GOT3 (cell line): ENCODE measurements at regions not wholly inside any gene's neighbourhood (a gene's known extent, or its start where the extent isn't known, plus 50 kb on each side); places are given as distances from the start of the nearest gene placed in this dataset.

ENCODE experiments used
- DNase-seq: peaks from one replicate; lab custom pipeline; 2025; ENCODE audit warnings: mixed read lengths; lab: John Stamatoyannopoulos, UW

DNA sequence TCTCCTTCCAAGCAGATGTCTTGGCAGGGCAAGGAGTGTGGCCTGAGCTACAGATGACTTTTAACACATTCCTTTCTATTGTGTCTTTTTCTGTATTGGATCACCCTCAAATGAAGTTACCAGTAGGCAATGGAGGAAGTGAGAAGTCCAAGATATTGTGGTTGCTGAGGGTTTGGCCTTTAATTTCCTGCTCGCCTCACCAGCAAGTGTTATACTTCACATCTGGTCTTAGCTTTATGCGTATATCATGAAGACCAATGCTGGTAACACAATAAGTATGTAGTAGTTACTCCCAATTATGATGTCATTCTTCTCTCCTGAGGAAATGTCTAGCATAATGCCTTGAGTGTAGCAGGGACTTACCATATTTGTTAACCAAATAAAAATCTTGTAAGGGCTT lies 179.9 kb downstream of the ZIC1 start:
- no peak for DNase-seq

DNA sequence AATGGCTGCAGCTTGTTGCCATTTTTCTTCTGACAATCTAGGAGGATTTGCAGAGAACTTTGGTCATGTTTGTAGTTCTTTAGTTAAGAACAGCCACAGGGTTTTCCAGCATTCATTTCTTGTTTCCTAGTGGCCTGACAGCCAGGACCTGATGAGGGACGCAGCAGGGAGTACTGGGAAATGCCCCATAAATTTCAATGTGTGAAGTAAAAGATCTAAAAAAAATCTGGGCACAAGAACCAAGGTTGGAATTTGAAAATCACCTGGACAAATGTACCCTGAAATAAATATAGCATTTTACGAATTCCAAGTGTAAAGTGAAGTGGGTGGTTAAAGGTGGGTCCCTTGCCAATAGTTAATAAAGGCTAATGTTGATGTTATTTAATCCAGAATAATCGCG lies 195.0 kb downstream of the ZIC1 start:
- no peak for DNase-seq

DNA sequence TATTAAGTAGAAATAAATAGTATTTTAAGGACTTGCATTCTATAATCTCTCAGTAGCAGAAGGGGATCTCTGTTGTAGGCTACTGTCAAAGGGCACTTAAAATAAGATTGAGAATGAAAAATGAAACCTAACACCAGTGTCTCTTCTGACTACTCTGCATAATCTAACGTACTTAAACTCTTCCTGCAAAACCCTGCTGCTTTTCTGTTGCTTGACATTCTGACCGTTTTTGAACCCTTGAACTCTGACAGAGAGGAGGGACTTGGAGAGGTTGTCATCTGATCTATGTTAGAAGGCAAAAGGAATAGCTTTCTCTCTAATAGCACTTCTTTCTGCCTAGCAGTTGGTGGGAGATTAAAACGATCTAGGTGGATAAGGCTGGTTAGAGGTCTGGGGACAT lies 204.6 kb downstream of the ZIC1 start:
- no peak for DNase-seq

DNA sequence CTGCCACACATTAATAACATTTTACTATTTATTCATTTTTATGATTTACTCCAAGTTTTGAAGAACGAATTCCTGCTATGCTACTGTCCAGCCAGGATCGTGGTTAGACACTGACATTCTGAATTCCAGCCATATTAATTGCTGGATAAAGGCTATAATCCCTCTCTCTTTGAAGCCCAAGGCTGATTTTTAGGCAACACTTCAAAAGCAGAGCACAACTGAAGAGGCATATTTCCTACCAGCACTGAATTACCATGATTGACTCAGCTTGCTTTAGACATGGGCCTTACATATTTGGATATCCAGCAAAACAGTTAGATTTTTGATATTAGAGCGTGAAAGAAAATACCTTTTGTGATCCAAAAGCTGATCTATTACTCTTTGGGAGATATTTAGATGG lies 205.0 kb downstream of the ZIC1 start:
- no peak for DNase-seq

DNA sequence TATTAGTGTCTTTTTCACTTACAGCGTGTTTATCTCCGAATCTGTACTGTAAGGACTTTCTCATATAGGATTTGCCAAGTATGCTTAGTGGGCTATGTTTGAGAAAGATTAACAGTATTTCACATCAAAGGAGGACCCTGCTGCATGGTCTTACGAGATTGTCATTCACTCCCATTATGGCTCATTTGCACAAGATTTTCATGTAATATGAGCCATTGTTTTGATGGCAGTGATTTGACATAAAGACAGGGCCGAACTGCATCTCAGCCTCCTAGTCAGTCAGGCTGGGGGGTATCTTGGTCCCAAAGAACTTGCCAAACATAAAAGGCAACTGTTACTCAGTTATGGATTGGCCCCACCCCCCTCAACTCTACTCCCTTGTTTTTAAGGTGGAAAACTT lies 205.9 kb downstream of the ZIC1 start:
- no peak for DNase-seq

DNA sequence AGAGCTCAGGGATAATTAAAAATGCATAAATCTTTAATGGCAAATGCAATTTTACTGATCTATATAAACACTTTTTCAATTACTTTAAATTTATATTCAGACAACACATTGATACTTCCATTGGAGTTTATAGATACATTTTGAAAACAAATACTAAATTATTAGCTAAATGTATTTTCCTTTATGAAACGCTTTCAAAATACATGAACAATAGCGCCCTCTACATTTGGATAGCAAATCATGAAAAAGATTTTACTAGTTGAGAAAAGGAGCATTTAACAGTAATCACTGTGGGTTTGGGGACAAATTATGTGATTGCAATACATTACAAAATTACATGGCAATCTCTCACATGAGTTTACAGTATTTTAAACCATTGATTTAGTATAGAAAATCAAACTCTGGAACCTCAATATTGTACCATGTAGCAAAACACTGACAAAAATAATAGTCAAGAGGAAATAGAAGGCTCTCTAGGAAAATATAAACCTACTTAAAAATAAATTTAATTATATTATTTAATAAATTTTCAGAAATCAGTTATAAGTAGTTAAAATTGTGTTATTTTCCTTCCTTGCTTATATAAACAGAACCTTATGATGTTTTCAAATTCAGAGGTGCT lies 207.9 kb downstream of the ZIC1 start:
- DNase-seq = no peak

DNA sequence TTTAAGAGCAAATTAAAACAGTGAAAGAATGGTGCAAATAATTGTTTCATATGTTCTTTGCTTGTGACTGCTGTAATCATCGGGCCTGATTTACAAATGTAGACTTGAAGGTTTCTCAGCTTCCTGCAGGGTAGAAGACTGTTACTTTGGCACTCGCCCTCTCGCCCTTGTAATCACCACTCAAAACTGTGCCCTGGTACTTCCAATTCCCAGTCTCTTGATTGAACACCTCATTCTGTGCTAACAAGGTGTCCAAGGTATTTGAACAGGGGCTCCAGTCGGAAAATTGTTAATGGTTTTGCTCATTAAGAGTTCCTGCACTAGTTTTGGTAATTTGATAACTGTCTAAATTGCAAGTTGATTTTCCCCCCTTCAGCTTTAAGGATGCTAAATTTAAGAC lies 209.5 kb downstream of the ZIC1 start:
- DNase-seq = no peak

DNA sequence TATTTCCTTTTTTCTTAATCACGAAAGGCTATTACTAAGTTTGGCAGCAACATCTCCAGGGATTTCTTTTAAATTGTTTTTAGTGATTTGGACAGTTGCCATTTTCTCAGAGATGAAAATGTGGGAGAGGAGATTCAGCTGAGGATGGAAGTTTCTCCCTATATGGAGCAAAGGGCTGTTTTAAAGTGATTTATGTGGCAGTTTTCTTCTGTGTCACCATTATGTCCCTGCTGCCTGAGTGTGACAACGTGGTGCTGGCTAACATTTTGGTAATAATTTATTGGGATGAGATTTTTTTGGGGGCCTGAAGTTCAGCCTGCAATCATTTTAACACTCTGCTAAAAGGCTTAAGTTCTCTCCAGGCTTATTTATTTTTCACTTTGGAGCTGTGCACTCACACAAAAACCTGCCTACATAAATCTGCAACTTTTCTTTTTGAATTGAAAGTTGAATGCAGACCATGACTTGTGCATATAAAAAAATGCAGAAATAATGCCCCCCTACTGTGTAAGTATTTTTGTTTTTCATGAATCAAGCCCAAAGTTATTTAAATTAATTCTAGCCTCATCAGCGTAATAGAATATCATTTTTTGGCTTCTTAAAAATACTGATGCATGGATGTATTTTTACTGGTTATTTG lies 210.9 kb downstream of the ZIC1 start:
- no peak for DNase-seq

DNA sequence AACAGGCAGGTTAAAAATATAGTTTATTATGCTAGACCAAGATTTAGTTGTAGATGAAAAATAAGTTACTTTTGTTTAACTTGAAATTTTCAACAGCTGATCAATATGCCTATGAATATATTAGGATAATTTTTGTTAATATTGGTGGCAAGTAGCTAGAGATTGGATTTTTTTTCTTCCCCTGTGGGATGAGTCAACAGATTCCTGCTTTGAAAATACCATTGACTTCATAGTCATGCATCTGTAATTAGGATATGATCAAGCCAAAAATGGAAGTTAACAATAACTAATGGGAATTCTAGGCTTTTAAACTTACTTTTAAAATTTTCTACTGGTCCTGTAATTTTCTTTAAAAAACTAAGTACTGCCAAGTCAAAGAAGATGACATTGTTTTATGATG lies 211.7 kb downstream of the ZIC1 start:
- no peak for DNase-seq

DNA sequence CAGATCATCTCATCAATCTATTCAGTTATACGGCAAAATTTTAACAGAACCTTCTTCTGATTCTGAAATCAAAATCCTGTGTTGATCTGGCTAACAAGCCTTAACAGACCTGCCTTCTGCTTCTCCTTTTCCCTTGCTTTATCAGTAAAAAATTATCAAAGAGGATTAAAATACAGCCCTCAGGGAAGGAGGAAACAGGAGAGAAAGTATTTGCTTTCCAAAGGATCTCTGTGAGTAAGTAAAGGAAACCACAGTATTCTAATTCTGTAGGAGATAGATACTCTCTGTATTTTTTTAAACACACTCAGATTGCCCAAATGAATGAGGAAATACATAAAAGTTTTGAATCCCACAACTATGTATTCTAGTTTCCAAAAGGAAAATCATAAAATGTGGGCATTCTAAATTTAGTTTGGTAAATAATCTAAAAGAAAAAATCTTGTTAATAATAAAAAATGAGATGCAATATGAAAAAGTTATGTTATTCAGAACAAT lies 221.8 kb downstream of the ZIC1 start:
- DNase-seq = no peak

DNA sequence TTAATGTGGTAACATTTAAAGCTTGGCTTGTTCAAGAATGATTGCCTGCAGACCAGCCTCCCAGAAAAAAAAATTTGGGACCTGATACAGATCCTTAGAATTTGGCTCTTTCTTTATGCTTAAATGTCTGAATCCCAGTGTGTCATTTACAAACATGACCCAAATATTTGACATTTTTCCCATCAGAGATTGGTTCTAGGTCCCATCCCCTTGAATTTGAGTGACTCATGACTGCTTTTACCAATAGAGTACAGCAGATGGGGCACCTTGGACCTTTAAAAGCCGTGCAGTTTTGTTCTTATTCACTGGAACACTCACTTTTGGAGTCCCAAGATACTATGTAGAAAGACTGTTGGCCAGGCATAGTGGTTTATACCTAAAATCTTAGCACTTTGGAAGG lies 231.6 kb downstream of the ZIC1 start:
- DNase-seq = no peak

DNA sequence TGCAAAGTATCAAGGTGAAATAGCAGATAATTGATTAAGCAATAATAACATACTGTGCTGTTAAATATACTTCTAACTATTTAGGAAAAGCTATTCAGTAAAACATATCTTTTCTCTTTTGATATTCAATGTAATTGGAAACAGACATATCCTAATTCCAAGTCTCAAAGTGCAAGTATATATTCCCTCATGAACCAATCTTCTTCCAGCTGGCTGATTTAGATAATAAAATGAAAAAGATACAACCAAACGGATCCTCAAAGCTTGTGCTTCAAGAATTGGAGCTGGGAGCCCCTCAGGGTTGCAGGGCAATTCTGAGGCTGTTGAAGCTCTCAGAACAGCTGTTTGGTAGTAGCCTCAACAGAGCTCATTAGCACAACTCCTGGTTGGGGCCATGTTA lies 236.6 kb downstream of the ZIC1 start:
- no peak for DNase-seq

DNA sequence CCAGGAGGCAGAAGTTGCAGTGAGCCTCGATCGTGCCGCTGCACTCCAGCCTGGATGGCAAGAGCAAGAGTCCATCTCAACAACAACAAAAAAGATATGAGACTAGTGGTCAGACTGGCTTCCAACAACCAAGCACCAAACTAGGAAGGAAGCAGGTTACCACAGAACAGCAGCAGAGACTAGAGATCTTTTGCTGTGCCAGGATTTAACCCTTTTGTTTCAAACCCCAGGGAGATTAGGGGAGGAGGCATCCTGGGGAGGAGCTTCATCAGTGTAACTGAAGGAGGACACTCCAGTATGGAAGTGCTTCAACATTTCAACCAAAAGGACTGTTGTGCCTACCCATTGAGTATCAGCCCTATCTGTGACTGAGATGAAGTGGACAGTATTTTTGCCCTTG lies 240.3 kb downstream of the ZIC1 start:
- no peak for DNase-seq

DNA sequence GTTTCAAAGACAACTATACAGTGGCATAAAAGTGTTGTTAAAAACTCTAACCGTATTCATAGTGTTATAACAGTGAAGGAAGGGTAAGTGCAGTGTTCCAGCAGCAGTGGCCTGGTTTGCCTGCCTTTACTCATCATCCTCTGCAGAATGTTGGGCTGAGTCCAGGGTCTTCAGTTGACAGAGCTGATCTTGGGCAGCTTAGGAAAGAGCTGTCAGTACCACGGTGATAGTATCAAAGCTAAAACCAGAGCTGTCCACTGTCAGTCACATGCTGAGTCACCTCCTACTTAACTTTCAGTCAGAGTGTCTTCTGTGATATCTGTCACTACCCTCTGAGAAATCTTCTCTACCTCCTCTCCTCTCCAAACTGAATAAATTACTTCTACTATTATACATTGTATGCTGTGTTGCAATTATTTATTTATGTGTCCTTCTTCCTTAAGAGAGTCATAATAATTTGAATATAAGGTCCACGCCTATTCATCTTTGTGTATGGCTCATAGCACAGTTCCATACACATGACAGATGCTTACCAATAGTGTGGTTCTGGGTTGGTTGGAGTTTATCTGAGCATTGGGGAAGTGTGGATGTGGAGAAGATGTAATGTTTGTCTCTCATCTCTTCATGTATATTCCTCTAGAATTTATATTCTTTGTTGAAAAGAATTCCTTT lies 242.1 kb downstream of the ZIC1 start:
- no peak for DNase-seq

DNA sequence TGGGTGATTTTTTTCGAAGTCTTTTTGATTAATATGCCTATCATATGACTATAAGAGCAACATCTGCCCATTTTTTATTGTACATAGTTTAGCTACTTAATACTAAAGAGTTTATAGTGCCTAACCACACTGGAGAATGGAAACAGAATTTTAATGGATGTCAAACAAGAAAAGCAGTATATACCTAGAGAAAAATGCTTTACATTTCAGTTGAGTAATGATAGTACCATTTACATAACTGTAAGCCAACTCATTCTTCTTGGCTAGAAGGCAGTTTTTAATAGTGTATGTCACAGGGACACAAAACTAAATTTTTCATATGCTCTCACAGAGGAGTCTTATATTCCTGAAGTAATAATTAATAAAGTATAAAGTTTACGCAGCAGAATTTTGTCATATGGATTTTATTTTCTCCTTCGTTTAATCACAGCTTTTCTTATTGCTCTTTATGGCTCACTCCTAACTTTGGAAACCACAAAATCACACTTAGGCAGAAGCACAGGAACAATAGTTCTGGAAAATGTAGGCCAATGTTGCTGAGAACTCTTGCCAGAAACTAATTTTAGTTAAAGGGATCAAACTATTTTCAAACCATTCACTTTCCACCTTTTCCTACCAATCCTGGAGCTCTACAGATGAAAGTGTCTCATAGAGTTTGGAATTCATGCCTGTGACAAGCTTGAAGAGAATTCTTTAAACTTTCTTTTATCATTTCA lies 243.6 kb downstream of the ZIC1 start:
- no peak for DNase-seq

DNA sequence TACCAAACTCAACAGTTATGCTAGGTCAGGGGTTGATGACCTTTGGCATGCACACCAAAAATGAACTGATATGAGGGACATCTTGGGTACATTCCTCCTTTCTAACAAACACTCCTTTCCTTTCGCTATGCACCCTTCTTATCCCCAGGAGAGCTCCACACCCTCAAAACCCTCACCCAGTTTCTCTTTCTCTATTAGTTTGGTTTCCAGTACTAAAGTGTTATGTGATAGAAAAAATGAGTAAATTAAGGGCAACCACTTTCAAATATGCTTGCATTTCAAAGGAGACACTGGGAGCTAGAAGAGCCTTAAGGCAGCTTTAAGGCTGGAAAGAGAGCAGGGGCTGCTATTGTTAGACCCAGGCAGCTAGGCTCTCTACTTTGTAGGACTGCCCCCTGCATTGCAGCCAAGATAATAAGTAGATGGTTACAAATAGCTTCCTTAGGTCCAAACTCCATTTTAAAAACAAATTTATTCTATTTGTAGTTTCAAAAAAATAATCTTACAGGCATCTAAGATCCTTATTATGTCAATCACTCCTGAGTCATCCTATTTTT lies 244.3 kb downstream of the ZIC1 start:
- DNase-seq = no peak

DNA sequence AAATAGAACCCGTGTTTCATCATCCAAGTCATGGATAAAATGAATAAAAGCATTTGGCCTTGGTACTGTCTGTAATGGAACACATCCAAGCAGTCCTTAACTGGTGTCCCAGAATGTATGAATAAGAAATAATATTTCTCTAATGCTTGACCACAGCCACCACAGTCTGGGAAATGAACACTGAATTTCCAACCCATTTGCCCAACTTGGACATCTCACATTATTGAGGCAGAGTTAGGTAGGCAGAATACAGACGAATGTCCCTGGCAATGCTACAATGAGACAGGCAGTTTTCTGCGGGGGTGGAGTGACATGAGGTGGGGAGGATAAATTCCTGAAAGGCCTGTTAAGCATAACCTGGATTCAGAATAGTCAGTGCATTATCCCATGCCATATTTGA lies 245.7 kb downstream of the ZIC1 start:
- no peak for DNase-seq

DNA sequence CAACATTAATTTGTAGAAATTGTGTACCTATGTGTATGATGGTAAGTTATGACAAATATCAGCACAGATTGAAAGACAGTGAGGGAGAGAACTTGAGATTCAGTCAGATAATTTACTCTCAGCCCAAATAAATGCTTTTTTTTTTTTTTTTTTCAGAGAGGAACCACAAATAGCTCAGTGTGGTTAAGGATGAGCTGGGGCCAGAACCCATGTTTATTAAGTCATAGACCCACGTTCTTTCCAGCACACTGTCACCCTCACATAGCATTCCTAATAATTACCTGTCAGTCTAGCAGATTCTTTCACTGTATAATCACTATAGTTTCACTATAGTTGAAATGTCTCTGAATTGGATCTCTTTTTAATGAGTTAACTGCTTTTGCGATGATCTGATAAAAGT lies 246.1 kb downstream of the ZIC1 start:
- no peak for DNase-seq

DNA sequence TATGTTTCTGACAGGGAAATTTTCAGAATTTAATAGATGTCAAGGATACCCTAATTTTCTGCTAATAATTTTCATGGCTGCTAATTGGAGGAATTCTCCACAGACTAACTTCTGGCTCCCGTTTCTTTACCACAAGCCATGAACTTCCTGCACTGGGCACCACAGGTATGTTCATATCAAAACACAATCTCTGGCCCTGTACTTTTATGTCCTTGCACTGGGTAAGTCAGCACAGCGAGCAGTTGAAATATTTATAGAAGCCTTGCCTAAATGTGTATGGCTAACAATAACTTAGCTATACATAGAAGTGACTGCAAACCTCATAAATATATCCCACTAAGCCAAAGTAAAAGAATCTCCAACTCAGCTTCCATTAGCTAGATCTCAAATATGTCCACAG lies 246.9 kb downstream of the ZIC1 start:
- no peak for DNase-seq

DNA sequence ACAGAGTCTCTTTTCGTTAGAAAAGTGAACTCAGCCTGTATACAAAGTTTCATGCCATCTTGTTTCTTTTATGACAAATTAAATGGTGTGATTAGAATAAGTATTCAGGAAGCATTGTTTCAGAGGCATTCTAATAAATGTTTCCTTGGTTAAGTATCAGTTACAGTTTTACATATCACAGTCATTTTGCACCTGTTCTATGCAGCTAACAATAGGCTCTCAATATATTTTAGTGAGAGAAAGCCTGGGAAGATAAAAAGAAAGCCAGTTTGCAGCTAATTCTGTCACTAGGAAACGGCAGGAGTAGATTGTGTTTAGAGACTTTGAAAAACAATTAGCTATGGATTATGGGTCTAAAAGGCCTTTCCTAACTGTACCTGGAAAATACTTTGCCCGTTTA lies 252.8 kb downstream of the ZIC1 start:
- DNase-seq = no peak

DNA sequence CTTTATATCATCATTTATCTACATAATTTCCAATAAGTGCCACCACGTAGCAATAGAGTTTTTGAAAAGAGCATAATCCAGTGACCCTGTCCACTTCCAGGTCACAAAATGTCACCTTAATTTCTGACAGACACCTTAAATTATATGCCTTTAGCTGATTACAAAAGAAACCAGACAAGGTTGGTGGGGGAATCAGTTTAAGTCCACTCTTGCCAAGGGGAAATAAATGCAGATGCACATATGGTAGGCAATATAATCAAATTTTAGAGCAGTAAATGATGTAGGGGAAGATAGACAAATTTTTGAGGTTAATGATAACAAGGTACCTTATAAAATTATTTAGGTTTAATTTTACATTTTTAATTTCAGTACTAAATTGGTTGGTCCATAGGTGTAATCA lies 253.5 kb downstream of the ZIC1 start:
- DNase-seq = no peak

DNA sequence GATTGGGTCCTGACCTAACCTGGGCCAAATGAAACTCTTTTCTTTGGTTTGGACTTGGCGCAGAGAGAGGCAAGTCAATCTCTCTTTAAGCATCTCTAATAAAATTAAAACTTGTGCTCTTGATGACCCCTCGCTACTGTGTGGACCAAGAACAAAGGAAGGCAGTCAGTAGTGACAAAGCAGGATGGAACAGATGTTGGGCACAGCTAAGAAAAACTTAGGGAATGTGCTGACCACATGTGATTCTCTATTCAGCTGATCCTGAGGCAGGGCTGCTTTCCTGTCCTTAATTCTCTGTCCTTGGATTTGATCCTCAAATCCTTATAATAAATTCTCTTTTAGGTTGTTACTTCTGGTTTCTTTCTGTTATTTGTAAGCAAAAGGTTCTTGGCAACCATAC lies 259.9 kb downstream of the ZIC1 start:
- no peak for DNase-seq

DNA sequence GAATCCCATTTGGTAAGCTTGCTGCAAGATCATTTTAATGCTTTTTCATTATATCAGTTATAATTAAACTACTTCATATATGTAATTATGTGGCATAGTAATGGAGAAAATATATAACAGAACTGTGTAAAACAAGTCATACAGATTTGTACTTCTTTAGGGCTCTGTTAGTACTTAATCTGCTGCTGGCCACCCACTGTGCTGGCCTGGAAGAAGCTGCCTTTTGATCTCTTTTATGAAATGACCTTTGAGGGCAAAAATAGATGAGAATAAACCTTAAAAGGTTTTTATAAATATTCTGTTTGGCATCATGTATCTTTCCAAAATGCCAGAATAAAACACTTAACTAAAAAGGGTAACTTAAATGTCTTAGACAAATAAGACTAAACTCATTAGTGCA lies 262.9 kb downstream of the ZIC1 start:
- DNase-seq = no peak
